ENCODE measurements at regions not wholly inside any gene's neighbourhood (a gene's known extent, or its start where the extent isn't known, plus 50 kb on each side); places are given as distances from the start of the nearest gene placed in this dataset.

- TF ChIP-seq EZH2 (IDR thresholded peaks at IDR 0.05; ENCODE audit: low read depth) = no peak
- TF ChIP-seq, protein P1, sequence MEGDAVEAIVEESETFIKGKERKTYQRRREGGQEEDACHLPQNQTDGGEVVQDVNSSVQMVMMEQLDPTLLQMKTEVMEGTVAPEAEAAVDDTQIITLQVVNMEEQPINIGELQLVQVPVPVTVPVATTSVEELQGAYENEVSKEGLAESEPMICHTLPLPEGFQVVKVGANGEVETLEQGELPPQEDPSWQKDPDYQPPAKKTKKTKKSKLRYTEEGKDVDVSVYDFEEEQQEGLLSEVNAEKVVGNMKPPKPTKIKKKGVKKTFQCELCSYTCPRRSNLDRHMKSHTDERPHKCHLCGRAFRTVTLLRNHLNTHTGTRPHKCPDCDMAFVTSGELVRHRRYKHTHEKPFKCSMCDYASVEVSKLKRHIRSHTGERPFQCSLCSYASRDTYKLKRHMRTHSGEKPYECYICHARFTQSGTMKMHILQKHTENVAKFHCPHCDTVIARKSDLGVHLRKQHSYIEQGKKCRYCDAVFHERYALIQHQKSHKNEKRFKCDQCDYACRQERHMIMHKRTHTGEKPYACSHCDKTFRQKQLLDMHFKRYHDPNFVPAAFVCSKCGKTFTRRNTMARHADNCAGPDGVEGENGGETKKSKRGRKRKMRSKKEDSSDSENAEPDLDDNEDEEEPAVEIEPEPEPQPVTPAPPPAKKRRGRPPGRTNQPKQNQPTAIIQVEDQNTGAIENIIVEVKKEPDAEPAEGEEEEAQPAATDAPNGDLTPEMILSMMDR (conservative IDR thresholded peaks at IDR 0.05) = no peak
These were observed 177.1 kb upstream of the PCDH7 start for GRCh38 chr4:30543057-30543456.
